Upper lobe of left lung (tissue), 4 donors: ENCODE measurements at regions not wholly inside any gene's neighbourhood (a gene's known extent, or its start where the extent isn't known, plus 50 kb on each side); places are given as distances from the start of the nearest gene placed in this dataset.

Experiments
- CTCF ChIP-seq, 6 experiments: fragments of 450-650 bp in 4 of 6; fragments of 200-600 bp in 2 of 6; sonication (generic) in 2 of 6; IDR thresholded peaks; one replicate each; pipeline ENCODE4 v1.5.1; 2016 to 2019; ENCODE audit warnings: antibody characterized with exemption in 6 of 6
- EP300 ChIP-seq, 4 donors: sonication (generic); formaldehyde crosslinking; IDR thresholded peaks; one replicate each; pipeline ENCODE4 v1.5.1; 2017; ENCODE audit warnings: antibody characterized with exemption in 4 of 4, control low read depth in 2 of 4
- POLR2A ChIP-seq, 4 donors: fragments of 450-650 bp; IDR thresholded peaks; one replicate each; pipeline ENCODE4 v1.5.1; 2016 to 2017; ENCODE audit warnings: antibody characterized with exemption in 4 of 4, mild to moderate bottlenecking in 2 of 4

- TF ChIP-seq POLR2A (IDR thresholded peaks at IDR 0.05): no peak
- TF ChIP-seq CTCF (IDR thresholded peaks at IDR 0.05): no peak
- no peak for TF ChIP-seq EP300 (IDR thresholded peaks at IDR 0.05)
Observed at GRCh38 chr17:11094331-11094730, 146.7 kb upstream of the SHISA6 start.
